ENCODE measurements at regions not wholly inside any gene's neighbourhood (a gene's known extent, or its start where the extent isn't known, plus 50 kb on each side); places are given as distances from the start of the nearest gene placed in this dataset.

- no peaks in the 10 kb centered on the region for H3K27me3 Mint-ChIP-seq
- ATAC-seq (ENCODE audit: low read depth) (no peak), DNase-seq (ENCODE audit: low spot score in 2 of 2) (no peak)
- H3K9me3 Mint-ChIP-seq = peaks cover 1% of the 10 kb centered on the region
- H3K4me3 Mint-ChIP-seq = no peak overlapping the region
- H3K36me3 Mint-ChIP-seq = peaks cover 2% of the 10 kb centered on the region
- H3K4me1 Mint-ChIP-seq = peaks cover 8% of the 10 kb centered on the region
- H3K27ac Mint-ChIP-seq = no peak overlapping the region
Observed at GRCh38 chr11:95485115-95485900, 254.3 kb upstream of the SESN3 start.

GRCh38 chr11:95483339-95483738 lies 252.3 kb upstream of the SESN3 start:
- H3K4me1 Mint-ChIP-seq = peaks cover 8% of the 10 kb centered on the region

GRCh38 chr11:95478003-95478402 lies 247.0 kb upstream of the SESN3 start:
- Mint-ChIP-seq H3K4me1 (no peaks in the 10 kb centered on the region), H3K27me3 (no peaks in the 10 kb centered on the region), H3K4me3 (no peak overlapping the region), H3K9me3 (peaks cover 1% of the 10 kb centered on the region), H3K36me3 (peaks cover 1% of the 10 kb centered on the region), H3K27ac (no peak overlapping the region)
- DNase-seq (ENCODE audit: low spot score in 2 of 2) = no peak
- no peak for ATAC-seq (ENCODE audit: low read depth)

More at GRCh38 chr11:95483339-95483738, 252.3 kb upstream of the SESN3 start:
- Mint-ChIP-seq H3K4me3 (no peak overlapping the region), H3K36me3 (no peaks in the 10 kb centered on the region), H3K27me3 (no peaks in the 10 kb centered on the region), H3K27ac (no peak overlapping the region), H3K9me3 (peaks cover 1% of the 10 kb centered on the region)
- DNase-seq (ENCODE audit: low spot score in 2 of 2) (no peak), ATAC-seq (ENCODE audit: low read depth) (no peak)

GRCh38 chr11:95469258-95469657 lies 238.3 kb upstream of the SESN3 start:
- Mint-ChIP-seq H3K27ac (no peak overlapping the region), H3K36me3 (no peaks in the 10 kb centered on the region), H3K9me3 (no peaks in the 10 kb centered on the region), H3K4me1 (no peaks in the 10 kb centered on the region), H3K4me3 (no peak overlapping the region), H3K27me3 (no peaks in the 10 kb centered on the region)
- ATAC-seq (ENCODE audit: low read depth) = no peak
- no peak for DNase-seq (ENCODE audit: low spot score in 2 of 2)

- H3K4me3 Mint-ChIP-seq = no peak overlapping the region
- H3K4me1 Mint-ChIP-seq = peaks cover 12% of the 10 kb centered on the region
- no peaks in the 10 kb centered on the region for H3K36me3 Mint-ChIP-seq
- peaks cover 3% of the 10 kb centered on the region for H3K9me3 Mint-ChIP-seq
- DNase-seq (ENCODE audit: low spot score in 2 of 2) (no peak), ATAC-seq (ENCODE audit: low read depth) (no peak)
- H3K27ac Mint-ChIP-seq = no peak overlapping the region
- no peaks in the 10 kb centered on the region for H3K27me3 Mint-ChIP-seq
Observed at GRCh38 chr11:95466416-95466815, 235.4 kb upstream of the SESN3 start.

GRCh38 chr11:95465887-95466286 lies 234.9 kb upstream of the SESN3 start:
- DNase-seq (ENCODE audit: low spot score in 2 of 2) = no peak
- Mint-ChIP-seq H3K27me3 (no peaks in the 10 kb centered on the region), H3K27ac (no peak overlapping the region), H3K9me3 (peaks cover 3% of the 10 kb centered on the region), H3K4me1 (peaks cover 17% of the 10 kb centered on the region), H3K36me3 (no peaks in the 10 kb centered on the region), H3K4me3 (no peak overlapping the region)
- ATAC-seq (ENCODE audit: low read depth) = no peak

- no peaks in the 10 kb centered on the region for H3K27me3 Mint-ChIP-seq
- peaks cover 19% of the 10 kb centered on the region for H3K4me1 Mint-ChIP-seq
- DNase-seq (ENCODE audit: low spot score in 2 of 2) (peak in 1 of 2 donors; percentile 45), ATAC-seq (ENCODE audit: low read depth) (peak; percentile 97)
- H3K36me3 Mint-ChIP-seq = no peaks in the 10 kb centered on the region
- peaks cover 3% of the 10 kb centered on the region for H3K9me3 Mint-ChIP-seq
- H3K4me3 Mint-ChIP-seq = peak overlapping the region; percentile 46
- peak overlapping the region; percentile 92 for H3K27ac Mint-ChIP-seq
Observed at GRCh38 chr11:95461858-95462257, 230.9 kb upstream of the SESN3 start.

- peak overlapping the region; percentile 92 for H3K27ac Mint-ChIP-seq
- no peak for DNase-seq (ENCODE audit: low spot score in 2 of 2)
Observed at GRCh38 chr11:95461348-95461747, 230.3 kb upstream of the SESN3 start.

GRCh38 chr11:95459291-95460042 lies 228.5 kb upstream of the SESN3 start:
- peaks cover 38% of the 10 kb centered on the region for H3K4me1 Mint-ChIP-seq
- no peak overlapping the region for H3K27ac Mint-ChIP-seq
- peaks cover 3% of the 10 kb centered on the region for H3K9me3 Mint-ChIP-seq
- DNase-seq (ENCODE audit: low spot score in 2 of 2) = no peak
- H3K4me3 Mint-ChIP-seq = no peak overlapping the region
- no peaks in the 10 kb centered on the region for H3K27me3 Mint-ChIP-seq
- ATAC-seq (ENCODE audit: low read depth) = no peak
- H3K36me3 Mint-ChIP-seq = no peaks in the 10 kb centered on the region

More at GRCh38 chr11:95461348-95461747, 230.3 kb upstream of the SESN3 start:
- ATAC-seq (ENCODE audit: low read depth) = no peak
- Mint-ChIP-seq H3K4me1 (peaks cover 20% of the 10 kb centered on the region), H3K27me3 (no peaks in the 10 kb centered on the region), H3K9me3 (peaks cover 3% of the 10 kb centered on the region), H3K36me3 (no peaks in the 10 kb centered on the region), H3K4me3 (no peak overlapping the region)

- no peak for ATAC-seq (ENCODE audit: low read depth)
- Mint-ChIP-seq H3K36me3 (no peaks in the 10 kb centered on the region), H3K27me3 (no peaks in the 10 kb centered on the region), H3K4me1 (peaks cover 33% of the 10 kb centered on the region), H3K9me3 (peaks cover 3% of the 10 kb centered on the region), H3K4me3 (no peak overlapping the region), H3K27ac (no peak overlapping the region)
- DNase-seq (ENCODE audit: low spot score in 2 of 2) = no peak
Observed at GRCh38 chr11:95456714-95457491, 225.9 kb upstream of the SESN3 start.

GRCh38 chr11:95455228-95455970 lies 224.4 kb upstream of the SESN3 start:
- no peaks in the 10 kb centered on the region for H3K27me3 Mint-ChIP-seq
- ATAC-seq (ENCODE audit: low read depth) (peak; percentile 52), DNase-seq (ENCODE audit: low spot score in 2 of 2) (no peak)
- no peak overlapping the region for H3K27ac Mint-ChIP-seq
- peaks cover 21% of the 10 kb centered on the region for H3K4me1 Mint-ChIP-seq
- H3K4me3 Mint-ChIP-seq = no peak overlapping the region
- no peaks in the 10 kb centered on the region for H3K9me3 Mint-ChIP-seq
- H3K36me3 Mint-ChIP-seq = no peaks in the 10 kb centered on the region

GRCh38 chr11:95453616-95454171 lies 222.7 kb upstream of the SESN3 start:
- H3K4me1 Mint-ChIP-seq = peaks cover 21% of the 10 kb centered on the region
- no peak overlapping the region for H3K27ac Mint-ChIP-seq
- no peaks in the 10 kb centered on the region for H3K9me3 Mint-ChIP-seq
- H3K4me3 Mint-ChIP-seq = no peak overlapping the region
- no peak for DNase-seq (ENCODE audit: low spot score in 2 of 2)
- H3K36me3 Mint-ChIP-seq = no peaks in the 10 kb centered on the region
- no peak for ATAC-seq (ENCODE audit: low read depth)
- no peaks in the 10 kb centered on the region for H3K27me3 Mint-ChIP-seq

GRCh38 chr11:95451682-95452081 lies 220.7 kb upstream of the SESN3 start:
- no peak overlapping the region for H3K4me3 Mint-ChIP-seq
- DNase-seq (ENCODE audit: low spot score in 2 of 2) (no peak), ATAC-seq (ENCODE audit: low read depth) (no peak)
- H3K36me3 Mint-ChIP-seq = no peaks in the 10 kb centered on the region
- H3K4me1 Mint-ChIP-seq = peaks cover 21% of the 10 kb centered on the region
- no peaks in the 10 kb centered on the region for H3K9me3 Mint-ChIP-seq
- no peaks in the 10 kb centered on the region for H3K27me3 Mint-ChIP-seq
- no peak overlapping the region for H3K27ac Mint-ChIP-seq
